ENCODE measurements at regions not wholly inside any gene's neighbourhood (a gene's known extent, or its start where the extent isn't known, plus 50 kb on each side); places are given as distances from the start of the nearest gene placed in this dataset.
A peak's percentile ranks its signal among the peaks of the same experiment; 100 is the strongest.
"Not testable (repeated sequence)": the region's sequence is repeated elsewhere in the genome, so short reads cannot be mapped to it uniquely, and the experiment has no call there.

- no peak for TF ChIP-seq CTCF (conservative IDR thresholded peaks at IDR 0.05; ENCODE audit: low read depth, low read length)
- no peak for DNase-seq (ENCODE audit: low read depth)
- H3K4me3 ChIP-seq (ENCODE audit: low read length): no peak overlapping the region
Measured at GRCh38 chr4:148903388-148903787, 461.2 kb upstream of the NR3C2 start.

- no peak for DNase-seq (ENCODE audit: low read depth)
- TF ChIP-seq CTCF (conservative IDR thresholded peaks at IDR 0.05; ENCODE audit: low read depth, low read length): peak; percentile 8
- H3K4me3 ChIP-seq (ENCODE audit: low read length): no peak overlapping the region
Measured at GRCh38 chr4:148901075-148901705, 459.0 kb upstream of the NR3C2 start.

GRCh38 chr4:148898139-148898538 is 455.9 kb upstream of the NR3C2 start:
- not testable (repeated sequence) for DNase-seq (ENCODE audit: low read depth); H3K4me3 ChIP-seq (ENCODE audit: low read length)

GRCh38 chr4:148893095-148893494 is 450.9 kb upstream of the NR3C2 start:
- H3K4me3 ChIP-seq (ENCODE audit: low read length): no peak overlapping the region
- no peak for TF ChIP-seq CTCF (conservative IDR thresholded peaks at IDR 0.05; ENCODE audit: low read depth, low read length)
- DNase-seq (ENCODE audit: low read depth): peak; percentile 16

- no peak overlapping the region for H3K4me3 ChIP-seq (ENCODE audit: low read length)
- no peak for DNase-seq (ENCODE audit: low read depth)
- TF ChIP-seq CTCF (conservative IDR thresholded peaks at IDR 0.05; ENCODE audit: low read depth, low read length): no peak
Measured at GRCh38 chr4:148883891-148884290, 441.7 kb upstream of the NR3C2 start.

GRCh38 chr4:148883435-148883834 is 441.2 kb upstream of the NR3C2 start:
- no peak overlapping the region for H3K4me3 ChIP-seq (ENCODE audit: low read length)
- no peak for DNase-seq (ENCODE audit: low read depth)
- no peak for TF ChIP-seq CTCF (conservative IDR thresholded peaks at IDR 0.05; ENCODE audit: low read depth, low read length)

- DNase-seq (ENCODE audit: low read depth): no peak
- H3K4me3 ChIP-seq (ENCODE audit: low read length): no peak overlapping the region
- TF ChIP-seq CTCF (conservative IDR thresholded peaks at IDR 0.05; ENCODE audit: low read depth, low read length): no peak
Measured at GRCh38 chr4:148881860-148882643, 439.8 kb upstream of the NR3C2 start.
